Erythroblast (primary cell): ENCODE measurements at regions not wholly inside any gene's neighbourhood (a gene's known extent, or its start where the extent isn't known, plus 50 kb on each side); places are given as distances from the start of the nearest gene placed in this dataset.

ENCODE experiments used
- GATA1 ChIP-seq: IDR thresholded peaks from 2 replicates; pipeline ENCODE4 v1.6.1; 2011; ENCODE audit warnings: low read depth, mild to moderate bottlenecking, control low read depth, low read length, moderate library complexity
- POLR2A ChIP-seq: IDR thresholded peaks from 2 replicates; pipeline ENCODE4 v1.6.1; 2011; ENCODE audit warnings: mild to moderate bottlenecking, low read length

DNA sequence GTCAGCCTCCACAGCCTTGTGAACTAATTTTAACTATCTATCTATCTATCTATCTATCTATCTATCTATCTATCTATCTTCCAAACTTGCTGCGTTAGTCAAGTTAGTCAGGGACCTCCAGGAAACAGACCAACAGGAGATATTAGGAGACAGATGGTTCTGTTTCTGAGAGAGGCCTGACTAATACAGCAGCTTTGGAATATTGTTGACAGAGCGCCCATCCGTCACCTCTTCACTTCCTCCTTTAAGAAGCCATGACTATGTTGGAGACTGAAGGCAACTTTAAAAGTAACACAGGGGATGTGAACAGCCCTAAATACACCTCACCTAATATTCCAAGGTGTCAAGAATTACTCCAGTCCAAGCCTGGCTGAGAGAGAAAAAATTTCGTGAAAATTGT is 280.9 kb upstream of the IGFBP3 start:
- TF ChIP-seq POLR2A (no peak), GATA1 (no peak)
